Muscle layer of colon (tissue), 2 donors: ENCODE measurements at regions not wholly inside any gene's neighbourhood (a gene's known extent, or its start where the extent isn't known, plus 50 kb on each side); places are given as distances from the start of the nearest gene placed in this dataset.
"Not testable (repeated sequence)": the region's sequence is repeated elsewhere in the genome, so short reads cannot be mapped to it uniquely, and the experiment has no call there.

Experiments used
- H3K27ac ChIP-seq: one replicate; pipeline ENCODE4 v1.7.0; 2013; ENCODE audit warnings: low read depth, mild to moderate bottlenecking, low read length, moderate library complexity
- H3K27me3 ChIP-seq, 2 donors: one replicate each; pipeline ENCODE4 v1.7.0; 2013; ENCODE audit warnings: low read length in 2 of 2, mild to moderate bottlenecking in 2 of 2; ENCODE audit not compliant: insufficient read depth in 2 of 2, control insufficient read depth in 1 of 2
- H3K36me3 ChIP-seq: one replicate; pipeline ENCODE4 v1.7.0; 2013; ENCODE audit warnings: mild to moderate bottlenecking, low read length; ENCODE audit not compliant: insufficient read depth
- H3K4me1 ChIP-seq: one replicate; pipeline ENCODE4 v1.7.0; 2013; ENCODE audit warnings: mild to moderate bottlenecking, low read length; ENCODE audit not compliant: insufficient read depth
- H3K4me3 ChIP-seq, 2 donors: one replicate each; pipeline ENCODE4 v1.7.0; 2013; ENCODE audit warnings: low read length in 2 of 2, low read depth in 1 of 2, mild to moderate bottlenecking in 1 of 2, moderate library complexity in 1 of 2
- H3K9ac ChIP-seq: one replicate; pipeline ENCODE4 v1.7.0; 2013; ENCODE audit warnings: low read length
- H3K9me3 ChIP-seq: one replicate; pipeline ENCODE4 v1.7.0; 2013; ENCODE audit warnings: mild to moderate bottlenecking, low read length
- donor health status: abdominal sarcoma.
- donor health status: Adenocarcinoma of cecum.

- H3K4me3 ChIP-seq: no peak overlapping the region
- H3K27me3 ChIP-seq: no peaks in the 10 kb centered on the region
- no peaks in the 10 kb centered on the region for H3K36me3 ChIP-seq
- no peaks in the 10 kb centered on the region for H3K9me3 ChIP-seq
- no peak overlapping the region for H3K27ac ChIP-seq
- no peak overlapping the region for H3K9ac ChIP-seq
- no peaks in the 10 kb centered on the region for H3K4me1 ChIP-seq
These were observed 1407.1 kb upstream of the ACVR2A start for GRCh38 chr2:146437712-146438111.

- Histone ChIP-seq H3K27ac (no peak overlapping the region), H3K4me3 (no peak overlapping the region), H3K9ac (no peak overlapping the region), H3K36me3 (no peaks in the 10 kb centered on the region), H3K9me3 (no peaks in the 10 kb centered on the region), H3K4me1 (no peaks in the 10 kb centered on the region), H3K27me3 (no peaks in the 10 kb centered on the region)
These were observed 1411.5 kb upstream of the ACVR2A start for GRCh38 chr2:146433116-146433875.

GRCh38 chr2:146429366-146429765 is 1415.5 kb upstream of the ACVR2A start:
- Histone ChIP-seq H3K4me1 (no peaks in the 10 kb centered on the region), H3K27me3 (no peaks in the 10 kb centered on the region), H3K4me3 (no peak overlapping the region), H3K9ac (no peak overlapping the region), H3K27ac (no peak overlapping the region), H3K36me3 (no peaks in the 10 kb centered on the region), H3K9me3 (no peaks in the 10 kb centered on the region)

GRCh38 chr2:146417942-146418341 is 1426.9 kb upstream of the ACVR2A start:
- H3K27ac ChIP-seq: no peak overlapping the region
- no peaks in the 10 kb centered on the region for H3K9me3 ChIP-seq
- H3K4me3 ChIP-seq: no peak overlapping the region
- no peaks in the 10 kb centered on the region for H3K4me1 ChIP-seq
- no peak overlapping the region for H3K9ac ChIP-seq
- H3K27me3 ChIP-seq: no peaks in the 10 kb centered on the region
- H3K36me3 ChIP-seq: no peaks in the 10 kb centered on the region

GRCh38 chr2:146415291-146415690 is 1429.5 kb upstream of the ACVR2A start:
- Histone ChIP-seq H3K9ac (no peak overlapping the region), H3K36me3 (no peaks in the 10 kb centered on the region), H3K9me3 (no peaks in the 10 kb centered on the region), H3K4me3 (no peak overlapping the region), H3K27ac (no peak overlapping the region), H3K4me1 (no peaks in the 10 kb centered on the region), H3K27me3 (no peaks in the 10 kb centered on the region)

GRCh38 chr2:146414456-146414855 is 1430.4 kb upstream of the ACVR2A start:
- Histone ChIP-seq H3K27ac (no peak overlapping the region), H3K4me1 (no peaks in the 10 kb centered on the region), H3K9me3 (no peaks in the 10 kb centered on the region), H3K27me3 (no peaks in the 10 kb centered on the region), H3K4me3 (no peak overlapping the region), H3K36me3 (no peaks in the 10 kb centered on the region), H3K9ac (no peak overlapping the region)

- H3K27me3 ChIP-seq: no peaks in the 10 kb centered on the region
- no peaks in the 10 kb centered on the region for H3K36me3 ChIP-seq
- no peak overlapping the region for H3K9ac ChIP-seq
- no peak overlapping the region for H3K4me3 ChIP-seq
- H3K27ac ChIP-seq: no peak overlapping the region
- no peaks in the 10 kb centered on the region for H3K4me1 ChIP-seq
- no peaks in the 10 kb centered on the region for H3K9me3 ChIP-seq
These were observed 1431.7 kb upstream of the ACVR2A start for GRCh38 chr2:146413086-146413610.

GRCh38 chr2:146412625-146413024 is 1432.2 kb upstream of the ACVR2A start:
- Histone ChIP-seq H3K9ac (no peak overlapping the region), H3K36me3 (no peaks in the 10 kb centered on the region), H3K9me3 (no peaks in the 10 kb centered on the region), H3K27me3 (no peaks in the 10 kb centered on the region), H3K4me1 (no peaks in the 10 kb centered on the region), H3K27ac (no peak overlapping the region), H3K4me3 (no peak overlapping the region)

- H3K4me1 ChIP-seq, H3K27me3 ChIP-seq, H3K27ac ChIP-seq, H3K36me3 ChIP-seq, H3K9ac ChIP-seq, H3K4me3 ChIP-seq, H3K9me3 ChIP-seq: not testable (repeated sequence)
These were observed 1439.2 kb upstream of the ACVR2A start for GRCh38 chr2:146405402-146406309.

GRCh38 chr2:146403546-146404160 is 1441.2 kb upstream of the ACVR2A start:
- H3K9me3 ChIP-seq: not testable (repeated sequence)

GRCh38 chr2:146392631-146393030 is 1452.2 kb upstream of the ACVR2A start:
- H3K27me3 ChIP-seq: no peaks in the 10 kb centered on the region
- H3K9me3 ChIP-seq: no peaks in the 10 kb centered on the region
- H3K4me3 ChIP-seq: no peak overlapping the region
- no peaks in the 10 kb centered on the region for H3K4me1 ChIP-seq
- no peak overlapping the region for H3K27ac ChIP-seq
- no peaks in the 10 kb centered on the region for H3K36me3 ChIP-seq
- H3K9ac ChIP-seq: no peak overlapping the region

More at GRCh38 chr2:146403546-146404160, 1441.2 kb upstream of the ACVR2A start:
- H3K4me3 ChIP-seq, H3K4me1 ChIP-seq, H3K27ac ChIP-seq, H3K27me3 ChIP-seq, H3K9ac ChIP-seq, H3K36me3 ChIP-seq: not testable (repeated sequence)
